H9 (cell line): ENCODE measurements at regions not wholly inside any gene's neighbourhood (a gene's known extent, or its start where the extent isn't known, plus 50 kb on each side); places are given as distances from the start of the nearest gene placed in this dataset.

Experiments used
- DNase-seq: peaks from one replicate; pipeline ENCODE4 v3.0.0-alpha.2; 2017
- H2AFZ ChIP-seq: one replicate; pipeline ENCODE4 v1.6.1; 2013; ENCODE audit warnings: mild to moderate bottlenecking, low read length, control low read depth, moderate library complexity
- H2AK5ac ChIP-seq: 2 replicates; pipeline ENCODE4 v1.6.1; 2013; ENCODE audit warnings: low read length, control low read depth, mixed read lengths; ENCODE audit not compliant: insufficient read length
- H2BK120ac ChIP-seq: one replicate; pipeline ENCODE4 v1.6.1; 2013; ENCODE audit warnings: low read depth, mild to moderate bottlenecking, low read length, control low read depth, inconsistent platforms; ENCODE audit not compliant: poor library complexity, severe bottlenecking
- H2BK12ac ChIP-seq: 2 replicates; pipeline ENCODE4 v1.6.1; 2013; ENCODE audit warnings: low read length, control low read depth, mixed read lengths, low read depth; ENCODE audit not compliant: insufficient read length
- H2BK15ac ChIP-seq: 2 replicates; pipeline ENCODE4 v1.6.1; 2013; ENCODE audit warnings: low read depth, low read length, control low read depth
- H2BK20ac ChIP-seq: one replicate; pipeline ENCODE4 v1.6.1; 2013; ENCODE audit warnings: low read depth, mild to moderate bottlenecking, low read length, control low read depth, inconsistent platforms; ENCODE audit not compliant: poor library complexity, severe bottlenecking
- H2BK5ac ChIP-seq: 2 replicates; pipeline ENCODE4 v1.6.1; 2013; ENCODE audit warnings: low read length, control low read depth, mixed read lengths; ENCODE audit not compliant: insufficient read length
- H3K14ac ChIP-seq: 2 replicates; pipeline ENCODE4 v1.6.1; 2013; ENCODE audit warnings: low read length, control low read depth; ENCODE audit not compliant: insufficient read depth
- H3K18ac ChIP-seq: 2 replicates; pipeline ENCODE4 v1.6.1; 2013; ENCODE audit warnings: low read depth, mild to moderate bottlenecking, mixed read lengths, low read length, control low read depth; ENCODE audit not compliant: insufficient read length
- H3K23ac ChIP-seq: 2 replicates; pipeline ENCODE4 v1.6.1; 2013; ENCODE audit warnings: low read length, control low read depth, mixed read lengths, low read depth; ENCODE audit not compliant: insufficient read length
- H3K23me2 ChIP-seq: 2 replicates; pipeline ENCODE4 v1.6.1; 2013; ENCODE audit warnings: low read depth, mild to moderate bottlenecking, mixed read lengths, low read length, control low read depth; ENCODE audit not compliant: insufficient read length, poor library complexity, severe bottlenecking
- H3K27ac ChIP-seq: 2 replicates; pipeline ENCODE4 v1.5.1; 2013; ENCODE audit warnings: low read length, control low read depth, mixed read lengths, low read depth; ENCODE audit not compliant: insufficient read length
- H3K27me3 ChIP-seq: 2 replicates; pipeline ENCODE4 v1.6.1; 2013; ENCODE audit warnings: low read length, control low read depth, inconsistent platforms; ENCODE audit not compliant: insufficient read depth
- H3K4ac ChIP-seq: 2 replicates; pipeline ENCODE4 v1.6.1; 2013; ENCODE audit warnings: low read depth, mild to moderate bottlenecking, control low read depth, inconsistent platforms, low read length, moderate library complexity
- H3K4me1 ChIP-seq: 2 replicates; pipeline ENCODE4 v1.6.1; 2013; ENCODE audit warnings: low read length, control low read depth, inconsistent platforms; ENCODE audit not compliant: insufficient read depth
- H3K4me2 ChIP-seq: 2 replicates; pipeline ENCODE4 v1.6.1; 2013; ENCODE audit warnings: low read length, control low read depth, mixed read lengths; ENCODE audit not compliant: insufficient read length, insufficient read depth
- H3K56ac ChIP-seq: 2 replicates; pipeline ENCODE4 v1.6.1; 2013; ENCODE audit warnings: low read depth, mild to moderate bottlenecking, mixed read lengths, low read length, control low read depth; ENCODE audit not compliant: insufficient read length
- H3K79me1 ChIP-seq: 2 replicates; pipeline ENCODE4 v1.6.1; 2013; ENCODE audit warnings: low read depth, mild to moderate bottlenecking, moderate library complexity, low read length, control low read depth, inconsistent platforms; ENCODE audit not compliant: insufficient read depth, poor library complexity, severe bottlenecking
- H3K79me2 ChIP-seq: 2 replicates; pipeline ENCODE4 v1.6.1; 2013; ENCODE audit warnings: low read length, control low read depth, inconsistent platforms; ENCODE audit not compliant: insufficient read depth
- H3K9ac ChIP-seq: 2 replicates; pipeline ENCODE4 v1.6.1; 2013; ENCODE audit warnings: low read length, control low read depth, mixed read lengths; ENCODE audit not compliant: insufficient read length; ENCODE audit errors: extremely low read depth
- H3K9me3 ChIP-seq: one replicate; pipeline ENCODE4 v1.6.1; 2013; ENCODE audit warnings: low read depth, low read length, inconsistent platforms; ENCODE audit not compliant: control insufficient read depth
- H3T11ph ChIP-seq: one replicate; pipeline ENCODE4 v1.6.1; 2013; ENCODE audit warnings: mild to moderate bottlenecking, low read length, control low read depth, inconsistent platforms
- H4K20me1 ChIP-seq: one replicate; pipeline ENCODE4 v1.6.1; 2013; ENCODE audit not compliant: control insufficient read depth, insufficient read length, insufficient read depth
- H4K5ac ChIP-seq: 2 replicates; pipeline ENCODE4 v1.6.1; 2013; ENCODE audit warnings: low read depth, mild to moderate bottlenecking, mixed read lengths, low read length, control low read depth; ENCODE audit not compliant: insufficient read length
- H4K8ac ChIP-seq: replicated peaks from 2 replicates; pipeline ENCODE4 v1.6.1; 2013; ENCODE audit warnings: low read length, control low read depth, mixed read lengths, low read depth; ENCODE audit not compliant: insufficient read length
- H4K91ac ChIP-seq: 2 replicates; pipeline ENCODE4 v1.6.1; 2013; ENCODE audit warnings: low read depth, mild to moderate bottlenecking, moderate library complexity, mixed read lengths, low read length, control low read depth; ENCODE audit not compliant: insufficient read length
- H3K27ac Mint-ChIP-seq, 3 experiments: 2 replicates in 2 of 3; 3 replicates in 1 of 3; pipeline ENCODE4 v1.8.0; 2020 to 2021; ENCODE audit warnings: mixed read lengths in 3 of 3, mild to moderate bottlenecking in 1 of 3, moderate library complexity in 1 of 3
- H3K27me3 Mint-ChIP-seq: 2 replicates; pipeline ENCODE4 v1.8.0; 2021; ENCODE audit warnings: low read depth, mild to moderate bottlenecking, moderate library complexity, mixed read lengths
- H3K36me3 Mint-ChIP-seq, 3 experiments: 2 replicates in 2 of 3; 3 replicates in 1 of 3; pipeline ENCODE4 v1.8.0; 2020 to 2021; ENCODE audit warnings: low read depth in 3 of 3, mixed read lengths in 3 of 3; ENCODE audit not compliant: insufficient read depth in 1 of 3
- H3K4me1 Mint-ChIP-seq, 2 experiments: 2 replicates each; pipeline ENCODE4 v1.8.0; 2020; ENCODE audit warnings: mixed read lengths in 2 of 2
- H3K4me3 Mint-ChIP-seq, 2 experiments: 2 replicates in 1 of 2; 3 replicates in 1 of 2; pipeline ENCODE4 v1.8.0; 2020 to 2021; ENCODE audit warnings: mild to moderate bottlenecking in 2 of 2, mixed read lengths in 2 of 2, moderate library complexity in 1 of 2
- H3K9me3 Mint-ChIP-seq, 2 experiments: 2 replicates in 1 of 2; 3 replicates in 1 of 2; pipeline ENCODE4 v1.8.0; 2020; ENCODE audit warnings: mild to moderate bottlenecking in 2 of 2, mixed read lengths in 2 of 2, moderate library complexity in 1 of 2
- WGBS: extraction: QIAGEN DNeasy Blood & Tissue Kit; methylation state at CpG from one replicate; pipeline ENCODE4 v1.1.7; 2013; ENCODE audit warnings: missing lambda C conversion rate, low lambda C conversion rate, mixed read lengths; ENCODE audit not compliant: insufficient read length; ENCODE audit errors: extremely low coverage; 5-methylcytosine and 5-hydroxymethylcytosine counted together
- TF ChIP-seq, protein P1 (sequence below): fragments of 200-600 bp; sonication (generic); conservative IDR thresholded peaks from 3 replicates; pipeline ENCODE4 v1.8.0; 2021; ENCODE audit warnings: antibody characterized with exemption, mild to moderate bottlenecking

DNA sequence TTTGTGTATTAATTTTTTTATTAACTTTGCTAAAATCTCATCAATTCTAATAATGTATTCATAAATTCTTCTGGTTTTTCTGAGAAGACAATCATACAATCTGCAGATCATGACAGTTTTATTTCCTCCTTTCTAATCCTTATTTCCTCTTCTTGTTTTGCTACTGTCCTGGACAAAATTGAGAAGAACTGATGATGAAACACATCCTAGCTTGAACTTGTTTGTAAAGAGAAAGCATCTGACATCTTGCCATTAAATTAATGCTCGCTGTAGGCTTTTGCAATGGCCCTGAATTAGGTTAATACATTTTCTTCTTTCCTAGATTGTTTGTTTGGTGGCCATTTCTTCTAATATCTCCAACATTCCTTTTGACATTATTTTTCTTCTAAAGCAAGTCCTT is 110.9 kb upstream of the TPM1 start:
- Histone ChIP-seq H3K9me3 (no peaks in the 10 kb centered on the region), H3T11ph (no peak overlapping the region), H2BK15ac (no peak overlapping the region), H3K79me1 (no peaks in the 10 kb centered on the region), H3K23me2 (no peaks in the 10 kb centered on the region), H3K23ac (no peak overlapping the region), H3K4me1 (no peaks in the 10 kb centered on the region), H4K8ac (no peak overlapping the region), H2BK12ac (no peak overlapping the region), H3K79me2 (0 out of 2 replicates have a peak, but pooled peaks cover 2% of the 10 kb centered on the region), H4K20me1 (no peaks in the 10 kb centered on the region), H4K91ac (no peak overlapping the region), H4K5ac (no peak overlapping the region), H3K27me3 (no peaks in the 10 kb centered on the region), H2BK5ac (no peak overlapping the region), H3K9ac (no peak overlapping the region), H3K4me2 (no peak overlapping the region), H2AK5ac (no peak overlapping the region), H2BK20ac (no peak overlapping the region), H3K14ac (no peak overlapping the region), H3K18ac (no peak overlapping the region), H3K56ac (no peak overlapping the region), H3K27ac (no peak overlapping the region), H2BK120ac (no peak overlapping the region), H3K4ac (no peak overlapping the region), H2AFZ (no peak overlapping the region)
- TF ChIP-seq, protein P1, sequence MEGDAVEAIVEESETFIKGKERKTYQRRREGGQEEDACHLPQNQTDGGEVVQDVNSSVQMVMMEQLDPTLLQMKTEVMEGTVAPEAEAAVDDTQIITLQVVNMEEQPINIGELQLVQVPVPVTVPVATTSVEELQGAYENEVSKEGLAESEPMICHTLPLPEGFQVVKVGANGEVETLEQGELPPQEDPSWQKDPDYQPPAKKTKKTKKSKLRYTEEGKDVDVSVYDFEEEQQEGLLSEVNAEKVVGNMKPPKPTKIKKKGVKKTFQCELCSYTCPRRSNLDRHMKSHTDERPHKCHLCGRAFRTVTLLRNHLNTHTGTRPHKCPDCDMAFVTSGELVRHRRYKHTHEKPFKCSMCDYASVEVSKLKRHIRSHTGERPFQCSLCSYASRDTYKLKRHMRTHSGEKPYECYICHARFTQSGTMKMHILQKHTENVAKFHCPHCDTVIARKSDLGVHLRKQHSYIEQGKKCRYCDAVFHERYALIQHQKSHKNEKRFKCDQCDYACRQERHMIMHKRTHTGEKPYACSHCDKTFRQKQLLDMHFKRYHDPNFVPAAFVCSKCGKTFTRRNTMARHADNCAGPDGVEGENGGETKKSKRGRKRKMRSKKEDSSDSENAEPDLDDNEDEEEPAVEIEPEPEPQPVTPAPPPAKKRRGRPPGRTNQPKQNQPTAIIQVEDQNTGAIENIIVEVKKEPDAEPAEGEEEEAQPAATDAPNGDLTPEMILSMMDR: no peak
- H3K4me1 Mint-ChIP-seq: peaks cover 10 to 15% of the 10 kb centered on the region in 2 experiments
- no peaks in the 10 kb centered on the region for H3K36me3 Mint-ChIP-seq
- H3K4me3 Mint-ChIP-seq: no peak overlapping the region
- no peak overlapping the region for H3K27ac Mint-ChIP-seq
- WGBS: no CpG with 5 or more reads among the region's 1 CpG
- no peaks in the 10 kb centered on the region for H3K9me3 Mint-ChIP-seq
- H3K27me3 Mint-ChIP-seq: no peaks in the 10 kb centered on the region
- no peak for DNase-seq
